ENCODE measurements at regions not wholly inside any gene's neighbourhood (a gene's known extent, or its start where the extent isn't known, plus 50 kb on each side); places are given as distances from the start of the nearest gene placed in this dataset.

GRCh38 chr7:46011501-46011900 lies 90.4 kb upstream of the IGFBP3 start:
- no peak for TF ChIP-seq POLR2A (IDR thresholded peaks at IDR 0.05)
- TF ChIP-seq CTCF (IDR thresholded peaks at IDR 0.05): no peak
- no peak for TF ChIP-seq EP300 (IDR thresholded peaks at IDR 0.05)
